Progenitor cell of endocrine pancreas (in vitro differentiated cells): ENCODE measurements at regions not wholly inside any gene's neighbourhood (a gene's known extent, or its start where the extent isn't known, plus 50 kb on each side); places are given as distances from the start of the nearest gene placed in this dataset.

Experiments
- DNase-seq: peaks from one replicate; pipeline ENCODE4 v3.0.0; 2021; ENCODE audit warnings: low spot score; ENCODE audit not compliant: unreplicated experiment
- H3K27ac Mint-ChIP-seq: 2 replicates; pipeline ENCODE4 v1.8.0; 2021; ENCODE audit warnings: mild to moderate bottlenecking, moderate library complexity, mixed read lengths
- H3K27me3 Mint-ChIP-seq: 2 replicates; pipeline ENCODE4 v1.8.0; 2021; ENCODE audit warnings: mixed read lengths
- H3K36me3 Mint-ChIP-seq: 2 replicates; pipeline ENCODE4 v1.8.0; 2022; ENCODE audit warnings: mixed read lengths; ENCODE audit not compliant: insufficient read depth
- H3K4me1 Mint-ChIP-seq: 2 replicates; pipeline ENCODE4 v1.8.0; 2021; ENCODE audit warnings: low read depth, mixed read lengths
- H3K4me3 Mint-ChIP-seq: 2 replicates; pipeline ENCODE4 v1.8.0; 2021; ENCODE audit warnings: low read depth, mild to moderate bottlenecking, moderate library complexity, mixed read lengths
- H3K9me3 Mint-ChIP-seq: 2 replicates; pipeline ENCODE4 v1.8.0; 2021; ENCODE audit warnings: low read depth, mixed read lengths
- CTCF ChIP-seq: fragments of 200-600 bp; sonication (generic); IDR thresholded peaks from one replicate; pipeline ENCODE4 v1.5.0; 2021; ENCODE audit warnings: antibody characterized with exemption, mild to moderate bottlenecking; ENCODE audit not compliant: unreplicated experiment

GRCh38 chr14:22479776-22480464 lies 109.1 kb downstream of the DAD1 start:
- Mint-ChIP-seq H3K27ac (no peak overlapping the region), H3K4me1 (peaks cover 22% of the 10 kb centered on the region), H3K4me3 (no peak overlapping the region), H3K9me3 (no peaks in the 10 kb centered on the region), H3K27me3 (peaks cover 26% of the 10 kb centered on the region), H3K36me3 (no peaks in the 10 kb centered on the region)
- no peak for DNase-seq
- TF ChIP-seq CTCF, result no peak

- H3K27me3 Mint-ChIP-seq, result peaks cover 26% of the 10 kb centered on the region
- no peak overlapping the region for H3K4me3 Mint-ChIP-seq
- peaks cover 14% of the 10 kb centered on the region for H3K4me1 Mint-ChIP-seq
- no peak overlapping the region for H3K27ac Mint-ChIP-seq
- no peak for TF ChIP-seq CTCF
- no peak for DNase-seq
- no peaks in the 10 kb centered on the region for H3K9me3 Mint-ChIP-seq
- H3K36me3 Mint-ChIP-seq, result no peaks in the 10 kb centered on the region
These were observed 109.9 kb downstream of the DAD1 start for GRCh38 chr14:22479132-22479531.

- Mint-ChIP-seq H3K36me3 (no peaks in the 10 kb centered on the region), H3K27me3 (peaks cover 26% of the 10 kb centered on the region), H3K27ac (no peak overlapping the region), H3K9me3 (no peaks in the 10 kb centered on the region), H3K4me3 (no peak overlapping the region), H3K4me1 (peaks cover 12% of the 10 kb centered on the region)
- no peak for TF ChIP-seq CTCF
- no peak for DNase-seq
These were observed 110.4 kb downstream of the DAD1 start for GRCh38 chr14:22478670-22479069.

- peaks cover 26% of the 10 kb centered on the region for H3K27me3 Mint-ChIP-seq
- H3K27ac Mint-ChIP-seq, result no peak overlapping the region
- H3K36me3 Mint-ChIP-seq, result no peaks in the 10 kb centered on the region
These were observed 110.8 kb downstream of the DAD1 start for GRCh38 chr14:22478247-22478646.

GRCh38 chr14:22477569-22478194 lies 111.3 kb downstream of the DAD1 start:
- Mint-ChIP-seq H3K4me3 (no peak overlapping the region), H3K27ac (no peak overlapping the region), H3K9me3 (no peaks in the 10 kb centered on the region), H3K36me3 (no peaks in the 10 kb centered on the region), H3K4me1 (peaks cover 8% of the 10 kb centered on the region), H3K27me3 (peaks cover 26% of the 10 kb centered on the region)
- DNase-seq, result no peak
- TF ChIP-seq CTCF, result no peak

More at GRCh38 chr14:22478247-22478646, 110.8 kb downstream of the DAD1 start:
- Mint-ChIP-seq H3K4me3 (no peak overlapping the region), H3K4me1 (peaks cover 12% of the 10 kb centered on the region), H3K9me3 (no peaks in the 10 kb centered on the region)
- DNase-seq, result no peak
- TF ChIP-seq CTCF, result no peak
